ENCODE measurements at regions not wholly inside any gene's neighbourhood (a gene's known extent, or its start where the extent isn't known, plus 50 kb on each side); places are given as distances from the start of the nearest gene placed in this dataset.
A peak's percentile ranks its signal among the peaks of the same experiment; 100 is the strongest.

GRCh38 chr2:223227338-223227737 lies 175.3 kb downstream of the KCNE4 start:
- ATAC-seq: no peak

DNA sequence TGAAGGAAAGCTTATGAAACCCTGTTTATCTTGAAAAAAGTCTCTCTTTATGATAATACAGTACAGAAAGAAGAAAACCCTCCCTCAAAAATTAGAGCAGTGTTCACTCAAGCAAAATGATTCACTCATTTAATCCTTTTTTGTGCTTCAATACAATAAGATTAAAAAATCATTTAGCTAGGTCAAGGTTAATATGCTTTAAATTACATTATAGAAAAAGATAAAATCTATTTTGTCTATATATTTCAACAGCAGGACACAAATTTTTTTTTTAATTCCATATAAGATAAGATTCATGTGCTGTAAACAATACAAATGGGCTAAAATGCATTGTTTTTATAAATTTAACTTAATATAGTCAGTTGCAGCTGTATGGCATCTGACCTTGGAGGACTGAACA lies 176.9 kb downstream of the KCNE4 start:
- ATAC-seq: no peak

GRCh38 chr2:223230352-223230751 lies 178.4 kb downstream of the KCNE4 start:
- no peak for ATAC-seq

- no peak for ATAC-seq
Measured at GRCh38 chr2:223232285-223232684, 180.3 kb downstream of the KCNE4 start.

GRCh38 chr2:223232896-223233295 lies 180.9 kb downstream of the KCNE4 start:
- ATAC-seq: no peak

DNA sequence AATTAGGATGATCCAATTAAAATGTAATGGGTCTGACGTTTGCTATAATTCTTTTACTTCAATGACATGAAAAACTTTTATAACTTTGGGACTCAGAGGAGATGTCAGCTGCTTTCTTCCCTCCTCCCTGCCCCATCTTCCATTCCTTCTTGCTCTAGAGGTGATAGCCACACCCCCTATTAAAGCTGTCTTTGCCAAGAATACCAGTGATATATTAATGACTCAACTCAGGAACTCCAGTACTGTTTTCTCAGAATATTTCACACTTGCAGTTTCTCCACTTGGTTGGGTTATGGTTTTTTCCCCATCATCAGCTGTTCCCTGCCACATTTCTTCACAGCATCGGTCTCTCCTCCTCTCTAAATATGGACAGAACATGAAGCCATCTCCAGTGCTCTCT lies 184.0 kb downstream of the KCNE4 start:
- ATAC-seq: no peak

DNA sequence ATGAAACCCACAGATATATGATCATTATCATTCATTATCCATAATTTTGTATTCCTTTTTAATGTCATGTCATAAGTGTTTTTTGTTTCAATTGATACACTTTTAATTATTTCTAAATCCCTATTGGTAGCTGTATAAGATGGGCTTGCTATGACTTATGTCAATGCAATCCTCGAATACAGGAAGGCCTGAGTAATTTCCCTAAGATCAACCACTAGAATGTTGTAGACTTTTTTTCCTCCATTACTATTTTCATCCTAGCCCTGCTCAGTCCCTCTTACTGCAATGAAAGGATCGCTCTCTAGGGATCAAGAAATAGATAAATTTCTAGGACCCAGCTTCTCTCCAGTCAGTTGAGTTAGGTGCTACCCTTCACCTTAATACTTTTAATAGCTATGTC lies 186.3 kb downstream of the KCNE4 start:
- ATAC-seq: no peak

GRCh38 chr2:223243233-223243632 lies 191.2 kb downstream of the KCNE4 start:
- no peak for ATAC-seq

DNA sequence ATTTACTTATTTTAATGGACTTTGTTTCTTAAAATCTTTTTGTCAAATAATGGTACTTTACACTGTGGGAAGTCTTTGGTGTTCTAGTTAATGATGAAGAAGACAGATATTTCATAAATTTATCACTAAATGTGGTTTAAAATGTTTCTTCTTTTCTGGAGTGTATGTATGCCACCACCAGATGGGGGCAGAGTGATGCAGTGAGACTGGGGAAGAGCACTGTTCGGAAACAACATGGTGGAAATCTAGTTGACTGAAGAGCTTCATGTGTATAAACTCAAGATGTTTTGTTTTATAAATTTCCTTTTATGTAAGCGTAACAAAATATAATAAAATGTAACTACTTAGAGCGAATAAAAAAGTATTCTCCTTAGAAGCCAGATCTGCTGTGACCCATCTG lies 195.1 kb downstream of the KCNE4 start:
- ATAC-seq: no peak

DNA sequence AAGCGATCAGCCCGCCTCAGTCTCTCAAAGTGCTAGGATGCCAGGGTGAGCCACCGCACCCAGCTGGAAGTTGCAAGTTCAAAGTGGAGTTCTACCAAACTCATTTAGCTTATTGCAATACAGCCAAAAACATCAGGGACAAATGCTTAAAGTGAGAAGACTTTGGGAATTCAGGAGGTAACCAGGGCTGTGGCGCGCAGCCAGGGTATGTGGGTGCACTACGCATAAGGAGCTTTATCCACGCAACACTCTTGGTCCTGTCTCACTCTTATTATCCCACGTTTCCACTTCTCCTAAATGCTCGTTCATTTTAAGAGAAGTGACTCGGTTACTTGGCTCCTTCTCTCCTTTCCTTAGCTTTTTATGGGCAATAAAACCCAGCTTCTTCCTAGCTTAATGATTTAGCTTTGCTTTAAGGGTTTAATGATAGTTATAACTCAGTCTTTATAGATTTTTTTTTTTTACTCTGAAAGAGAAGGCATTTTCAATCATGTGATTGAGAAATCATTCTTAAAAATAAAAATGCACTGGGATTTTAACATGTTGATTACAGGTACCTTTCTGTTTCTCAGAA lies 199.8 kb downstream of the KCNE4 start:
- ATAC-seq: no peak

DNA sequence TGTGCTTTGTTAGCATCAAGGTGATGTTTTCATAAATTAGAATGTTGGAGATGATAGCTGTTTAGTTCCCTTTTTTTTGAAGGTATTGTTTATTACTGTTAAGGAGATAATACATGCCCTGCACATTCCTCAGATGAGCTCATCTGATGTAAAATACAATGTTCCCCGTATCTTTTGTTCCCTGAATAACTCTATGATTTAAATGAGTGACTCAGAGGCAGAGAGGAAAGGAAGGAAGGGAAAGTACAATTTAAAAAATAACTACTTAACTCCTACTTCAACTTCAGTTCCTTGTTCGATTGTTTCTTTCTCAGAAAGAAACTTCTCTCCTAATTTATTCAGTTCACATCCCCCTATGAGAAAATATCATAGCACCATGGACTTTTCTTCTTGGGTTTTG lies 208.7 kb downstream of the KCNE4 start:
- ATAC-seq: no peak

GRCh38 chr2:223262946-223263345 lies 211.0 kb downstream of the KCNE4 start:
- peak; percentile 93 for ATAC-seq

DNA sequence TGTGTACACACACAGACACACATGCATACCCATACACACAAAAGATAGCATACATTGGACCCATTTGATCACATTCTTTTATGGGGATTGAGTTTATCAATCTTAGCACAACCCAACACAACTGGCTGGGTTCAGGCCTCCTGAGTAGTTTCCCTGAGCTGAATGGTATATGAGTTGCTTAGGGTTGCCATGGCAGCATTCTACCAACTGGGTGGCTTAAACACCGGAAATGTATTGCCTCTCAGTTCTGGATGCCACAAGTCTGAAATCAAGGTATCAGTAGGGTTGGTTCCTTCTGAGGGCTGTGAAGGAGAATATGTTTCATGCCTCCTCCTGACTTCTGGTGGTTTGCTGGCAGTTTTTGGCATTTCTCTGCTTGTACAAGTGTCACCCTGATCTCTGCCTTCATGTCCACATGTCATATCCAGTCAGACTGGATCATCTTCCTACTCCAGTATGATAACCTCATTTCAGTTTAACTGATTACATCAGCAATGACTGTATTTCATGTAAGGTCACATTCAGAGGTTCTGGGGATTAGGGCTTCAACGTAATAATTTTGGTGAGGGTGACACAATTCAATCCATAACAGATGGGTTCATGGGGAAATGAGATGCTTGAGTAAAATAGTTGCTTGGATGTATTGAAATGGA lies 212.7 kb downstream of the KCNE4 start:
- peak; percentile 66 for ATAC-seq

DNA sequence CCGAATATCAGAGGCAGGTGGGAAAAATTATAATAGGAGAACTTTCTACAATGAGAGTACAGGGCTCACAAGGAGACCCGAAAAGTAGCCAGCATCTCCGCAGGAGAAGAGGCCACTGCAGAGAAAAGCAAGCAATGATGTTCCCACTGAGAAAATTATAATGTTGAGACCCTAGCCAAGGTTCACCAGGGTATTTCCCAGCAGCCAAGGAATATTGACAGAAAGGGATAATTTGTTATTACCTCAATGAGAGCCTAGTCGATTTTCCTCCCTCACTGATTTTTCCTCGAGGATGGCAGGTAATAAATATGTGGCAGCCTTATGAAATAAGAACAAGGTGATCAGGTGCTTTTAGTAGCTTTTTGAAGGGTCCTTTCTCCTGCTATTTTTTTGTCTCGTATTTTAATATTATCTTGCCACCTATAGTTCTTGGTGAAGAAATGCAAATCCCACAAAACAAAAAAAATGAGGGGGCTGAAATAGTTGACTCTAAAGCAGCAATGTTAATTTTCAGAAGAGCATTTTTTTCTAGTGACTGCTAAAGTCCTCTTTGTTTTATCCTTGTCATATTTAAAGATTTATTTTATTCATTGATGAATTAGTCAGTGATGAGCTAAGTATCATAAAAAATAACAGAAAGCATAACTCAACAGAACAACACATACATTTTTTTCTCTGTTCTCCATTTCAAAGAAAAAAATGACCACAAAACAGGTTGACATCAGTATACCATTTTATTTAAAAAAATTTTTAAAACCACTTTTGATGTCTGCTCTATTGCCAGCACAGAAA lies 215.4 kb downstream of the KCNE4 start:
- ATAC-seq: no peak

DNA sequence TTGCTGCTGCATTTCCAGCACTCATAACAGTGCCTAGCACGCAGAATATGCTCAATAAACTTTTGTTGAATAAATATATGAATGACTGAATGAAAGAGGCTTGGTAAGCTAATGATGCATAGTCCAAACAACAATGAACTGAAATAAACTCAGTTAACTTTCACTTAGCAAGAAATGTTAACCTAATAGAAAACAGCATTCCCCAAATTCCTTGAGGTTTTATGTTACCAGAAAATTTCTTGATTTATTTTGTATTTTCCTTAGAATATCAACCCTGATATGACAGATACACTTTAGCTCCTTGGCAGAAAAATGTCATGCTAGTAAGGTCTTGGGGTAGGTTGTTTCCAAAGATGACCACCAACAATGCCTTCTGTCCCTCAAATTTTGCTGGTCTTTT lies 217.4 kb downstream of the KCNE4 start:
- ATAC-seq: no peak

- ATAC-seq: no peak
Measured at GRCh38 chr2:223270548-223270947, 218.6 kb downstream of the KCNE4 start.

DNA sequence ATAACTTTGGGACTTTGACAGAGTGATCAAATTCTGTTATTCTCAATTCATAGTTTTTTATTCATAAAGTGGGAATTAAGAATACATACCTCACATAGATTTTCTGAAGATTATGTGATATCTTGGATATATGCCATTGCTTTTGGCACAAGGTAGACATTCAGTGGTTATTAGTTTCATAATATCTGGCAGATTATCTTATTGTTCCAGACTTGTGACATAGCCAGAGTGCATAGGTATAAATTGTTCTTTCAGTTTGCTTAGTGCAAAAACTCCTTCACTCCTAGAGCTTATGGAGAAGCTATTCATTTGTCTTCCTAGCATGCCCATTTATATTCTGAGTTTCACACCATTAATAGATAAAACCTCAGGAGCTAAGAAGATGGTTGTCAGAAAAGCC lies 222.0 kb downstream of the KCNE4 start:
- ATAC-seq: no peak

DNA sequence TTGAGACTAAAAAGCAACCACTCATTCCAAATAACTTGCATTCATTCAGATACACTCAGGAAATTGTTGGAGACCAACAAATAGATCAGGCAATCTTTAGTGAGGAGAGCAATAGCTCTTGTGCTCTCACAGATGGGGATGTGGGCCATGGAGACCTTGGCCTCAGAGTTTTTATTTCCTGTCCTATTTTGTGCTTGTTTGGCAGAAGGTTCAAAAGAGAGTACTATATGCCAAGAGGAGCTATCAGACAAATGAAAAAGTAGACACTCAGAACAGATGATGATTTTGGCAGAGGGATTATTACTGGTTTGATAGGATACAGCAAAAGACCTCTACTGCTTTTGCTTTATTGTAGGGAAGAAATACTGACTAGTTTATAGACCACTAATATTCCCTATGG lies 230.2 kb downstream of the KCNE4 start:
- ATAC-seq: no peak

- ATAC-seq: no peak
Measured at GRCh38 chr2:223283329-223283728, 231.3 kb downstream of the KCNE4 start.

GRCh38 chr2:223283771-223284170 lies 231.8 kb downstream of the KCNE4 start:
- ATAC-seq: no peak

DNA sequence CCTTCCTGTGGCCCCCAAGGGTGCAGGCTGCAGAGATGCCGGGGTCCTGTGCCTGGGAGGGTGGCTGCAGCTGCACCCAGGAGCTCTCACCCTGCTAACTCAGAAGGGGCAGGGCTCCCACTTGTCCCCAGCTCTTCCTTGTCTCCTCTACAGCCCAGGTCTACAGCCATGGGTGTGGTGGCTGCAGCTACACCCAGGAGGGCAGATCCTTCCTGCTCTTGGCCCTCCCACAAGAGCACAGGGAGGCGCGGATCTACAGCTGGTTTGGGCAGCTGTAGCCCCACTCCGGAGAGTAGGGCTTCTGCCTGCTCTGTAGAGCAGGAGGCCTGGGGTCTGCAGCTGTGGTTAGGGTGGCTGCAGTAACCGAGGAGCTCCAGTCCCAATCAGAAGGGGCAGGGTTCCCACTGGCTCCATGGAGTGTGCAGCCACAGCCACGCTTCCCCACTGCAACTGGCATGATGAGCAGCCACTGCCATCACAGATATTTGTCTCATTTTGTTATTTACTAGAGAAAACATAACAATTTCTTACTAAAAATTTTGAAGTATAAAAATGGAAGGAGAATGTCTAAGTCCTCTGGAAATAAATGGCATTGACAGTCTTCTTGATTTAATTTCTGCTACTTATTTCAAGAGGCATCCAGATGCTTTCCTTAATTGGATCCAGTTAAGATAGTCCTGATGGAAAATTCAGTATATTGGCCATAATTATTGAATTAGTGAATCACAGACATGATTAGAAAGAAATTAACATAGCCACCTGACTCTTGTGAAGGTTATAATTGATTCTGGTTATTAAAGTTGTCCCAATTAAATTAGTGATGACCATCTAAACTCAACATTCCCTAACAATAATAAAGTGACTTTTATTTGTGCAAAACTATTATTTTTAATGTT lies 233.6 kb downstream of the KCNE4 start:
- no peak for ATAC-seq

GRCh38 chr2:223294756-223295155 lies 242.8 kb downstream of the KCNE4 start:
- no peak for ATAC-seq

DNA sequence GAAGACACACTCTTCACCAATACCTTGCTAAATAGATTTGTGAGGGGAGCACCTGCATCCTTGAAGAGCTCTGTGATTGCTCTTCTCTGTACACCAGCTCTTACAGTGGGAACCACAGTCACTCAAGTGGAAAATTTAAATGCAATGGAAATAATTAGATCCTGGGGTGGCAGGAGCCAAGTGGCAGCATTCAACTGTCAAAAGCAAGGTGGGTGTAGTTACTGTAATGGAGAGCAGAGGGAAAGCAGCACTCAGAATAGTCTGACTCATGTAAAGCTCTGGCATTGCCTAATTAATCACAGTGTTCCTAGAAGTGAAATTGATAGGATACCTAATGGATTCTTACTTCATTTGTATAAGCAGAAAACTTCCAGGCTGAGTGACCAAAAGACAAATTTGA lies 245.8 kb downstream of the KCNE4 start:
- no peak for ATAC-seq
